ENCODE measurements at regions not wholly inside any gene's neighbourhood (a gene's known extent, or its start where the extent isn't known, plus 50 kb on each side); places are given as distances from the start of the nearest gene placed in this dataset.

GRCh38 chr16:55057866-55058265, 127.2 kb downstream of the IRX5 start:
- TF ChIP-seq EZH2 (IDR thresholded peaks at IDR 0.05; ENCODE audit: low read depth, unreplicated experiment) (no peak), CTCF (conservative IDR thresholded peaks at IDR 0.05; ENCODE audit: low read depth in 2 of 2) (no peak)
